NCI-H1092 treated with DMSO at 0.1 percent for 48 hours (cell line): ENCODE measurements at regions not wholly inside any gene's neighbourhood (a gene's known extent, or its start where the extent isn't known, plus 50 kb on each side); places are given as distances from the start of the nearest gene placed in this dataset.
A peak's percentile ranks its signal among the peaks of the same experiment; 100 is the strongest.

Experiments used
- DNase-seq: peaks from one replicate; lab custom pipeline; 2025; lab: John Stamatoyannopoulos, UW

DNA sequence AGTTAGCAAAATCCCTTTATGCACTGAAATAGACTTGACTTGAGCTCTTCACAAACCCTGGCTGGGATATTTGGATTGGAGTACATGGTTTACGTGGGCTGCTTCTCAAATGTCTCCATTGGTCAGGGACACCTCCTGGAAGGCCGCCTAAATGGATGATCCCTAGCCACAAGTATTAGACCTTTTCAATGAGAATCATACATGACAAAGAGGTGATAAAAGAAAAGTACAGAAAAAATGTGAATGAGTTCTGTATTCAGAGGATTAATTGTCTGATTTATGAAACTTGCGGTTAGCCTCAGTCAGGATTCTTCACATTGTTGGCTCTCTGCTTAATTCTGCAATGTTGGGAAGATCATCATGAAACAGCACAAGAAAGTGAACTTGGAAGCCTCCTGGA, 752.8 kb upstream of the ADAMTS16 start:
- no peak for DNase-seq

DNA sequence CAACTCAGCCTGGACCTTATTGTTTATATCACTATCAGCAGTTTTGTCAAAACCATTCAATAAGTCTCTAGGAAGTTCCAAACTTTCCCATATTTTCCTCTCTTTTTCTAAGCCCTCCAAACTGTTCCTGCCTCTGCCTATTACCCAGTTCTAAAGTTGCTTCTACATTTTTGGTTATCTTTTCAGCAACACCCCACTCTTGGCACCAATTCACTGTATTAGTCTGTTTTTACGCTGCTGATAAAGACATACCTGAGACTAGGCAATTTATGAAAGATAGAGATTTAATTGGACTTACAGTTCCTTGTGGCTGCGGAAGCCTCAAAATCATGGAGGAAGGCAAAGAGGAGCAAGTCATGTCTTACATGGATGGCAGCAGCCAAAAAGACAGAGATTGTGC, 744.4 kb upstream of the ADAMTS16 start:
- no peak for DNase-seq

DNA sequence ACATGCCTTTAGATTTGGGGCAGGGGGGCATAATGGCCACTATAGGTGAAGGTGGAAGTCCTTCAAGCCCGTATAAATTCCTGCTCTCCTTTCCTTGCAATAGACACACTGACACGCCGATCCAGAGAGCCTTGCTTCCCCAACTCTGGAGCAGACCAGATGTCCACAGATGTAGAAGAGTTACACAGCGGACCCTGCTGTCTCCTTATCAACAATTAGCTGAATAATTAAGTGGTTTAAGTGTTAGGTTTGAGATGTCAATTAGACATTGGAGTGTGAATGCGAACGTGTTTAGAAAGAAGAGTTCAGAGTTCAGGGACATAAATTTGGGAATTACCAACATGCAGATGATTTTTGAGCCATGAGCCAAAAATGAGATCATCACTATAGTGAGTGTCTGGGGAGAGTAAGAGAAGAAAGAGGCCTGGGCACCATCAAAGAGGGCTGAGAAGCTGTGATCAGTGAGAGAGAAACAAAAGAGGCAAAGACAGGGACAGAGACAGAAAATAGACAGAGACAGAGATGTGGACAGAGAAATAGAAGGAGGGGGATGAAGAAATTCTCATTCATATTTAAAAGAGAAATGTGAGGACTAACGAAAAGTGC, 734.4 kb upstream of the ADAMTS16 start:
- DNase-seq, result no peak

DNA sequence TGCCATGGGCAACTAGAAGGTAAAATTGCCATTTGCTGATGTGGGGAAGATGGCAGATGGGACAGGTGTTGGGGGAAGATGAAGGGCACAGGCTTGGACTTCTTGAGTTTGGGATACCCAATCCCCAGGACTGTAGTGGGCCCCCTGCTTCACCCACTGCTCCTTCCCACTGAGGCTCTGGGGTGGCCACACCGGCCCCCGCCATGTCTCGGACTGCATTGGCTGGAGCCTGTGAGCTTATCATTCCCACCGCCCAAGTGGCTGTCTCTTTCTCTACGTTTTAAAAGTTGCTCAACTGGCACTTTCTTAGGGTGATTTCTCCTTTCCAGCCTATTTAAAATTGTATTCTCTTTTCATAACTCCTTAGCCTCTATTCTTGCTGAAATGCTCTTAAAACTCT, 730.0 kb upstream of the ADAMTS16 start:
- no peak for DNase-seq

DNA sequence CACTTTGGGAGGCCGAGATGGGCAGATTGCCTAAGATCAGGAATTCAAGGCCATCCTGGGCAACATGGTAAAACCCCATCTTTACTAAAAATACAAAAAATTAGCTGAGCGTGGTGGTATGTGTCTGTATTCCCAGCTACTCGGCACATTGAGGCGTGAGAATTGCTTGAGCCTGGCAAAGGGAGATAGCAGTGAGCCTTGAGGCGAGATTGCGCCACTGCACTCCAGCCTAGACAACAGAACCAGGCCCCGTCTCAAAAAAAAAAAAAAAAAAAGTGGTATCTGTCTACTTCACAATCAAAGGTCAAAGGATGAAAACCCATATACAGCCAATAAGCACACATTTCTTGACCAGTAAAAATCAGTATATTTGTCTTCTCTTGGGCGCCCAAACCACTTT, 728.5 kb upstream of the ADAMTS16 start:
- no peak for DNase-seq

DNA sequence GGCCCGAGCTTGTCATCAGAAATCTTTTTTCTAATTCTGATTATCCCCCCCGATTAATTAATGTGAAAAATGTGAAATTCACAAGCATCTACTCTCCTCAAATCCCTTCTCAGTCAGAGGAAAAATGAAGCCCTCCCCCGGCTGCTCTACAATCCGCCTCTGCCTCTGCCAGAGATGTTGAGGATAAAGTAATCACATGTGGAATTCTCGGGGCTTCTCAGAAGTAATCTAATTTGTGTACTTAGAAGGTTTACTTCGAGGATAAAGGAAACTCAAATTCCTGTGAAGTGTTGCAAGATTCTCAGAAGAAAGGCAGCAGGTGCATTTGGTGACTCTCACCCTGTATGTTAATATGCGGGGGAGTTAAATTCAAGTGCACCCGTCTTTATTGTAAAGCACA, 726.1 kb upstream of the ADAMTS16 start:
- DNase-seq, result no peak

DNA sequence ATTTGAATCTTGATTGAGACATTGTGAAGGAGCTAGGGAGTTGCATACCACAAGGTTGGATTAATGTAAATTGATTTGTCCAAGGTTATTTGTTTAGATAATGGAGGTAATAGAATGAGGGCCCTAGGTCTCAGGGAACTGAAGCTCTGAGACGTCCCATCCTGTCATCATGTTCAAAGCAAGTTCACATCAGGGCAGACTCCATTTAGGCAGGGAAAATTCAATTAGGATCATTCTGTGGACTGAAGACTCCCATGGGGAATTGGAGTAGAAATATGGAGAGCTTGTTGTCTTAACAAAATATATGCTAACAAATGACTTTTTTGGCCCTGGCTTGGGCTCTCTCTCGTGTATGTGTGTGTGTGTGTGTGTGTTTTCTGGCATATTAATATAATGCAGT, 722.0 kb upstream of the ADAMTS16 start:
- no peak for DNase-seq

DNA sequence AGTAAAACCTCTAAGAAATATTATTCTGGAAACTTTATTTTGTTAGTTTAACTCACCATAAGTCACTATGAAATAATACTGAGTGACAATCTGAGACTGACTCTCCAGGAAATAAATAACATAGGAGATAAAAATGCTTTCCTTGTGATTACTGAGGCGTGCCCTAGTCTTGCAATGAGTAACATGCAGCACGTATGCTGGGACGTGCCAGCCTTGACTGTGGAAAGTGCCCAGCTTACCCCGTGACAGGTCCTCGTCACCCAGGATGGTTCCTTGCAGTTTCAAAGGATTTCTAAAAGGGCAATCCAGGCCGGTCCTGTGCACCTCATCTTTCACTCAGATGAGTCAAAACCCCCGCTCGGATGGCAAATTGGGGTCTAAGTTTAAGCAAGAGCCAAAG, 720.8 kb upstream of the ADAMTS16 start:
- no peak for DNase-seq

DNA sequence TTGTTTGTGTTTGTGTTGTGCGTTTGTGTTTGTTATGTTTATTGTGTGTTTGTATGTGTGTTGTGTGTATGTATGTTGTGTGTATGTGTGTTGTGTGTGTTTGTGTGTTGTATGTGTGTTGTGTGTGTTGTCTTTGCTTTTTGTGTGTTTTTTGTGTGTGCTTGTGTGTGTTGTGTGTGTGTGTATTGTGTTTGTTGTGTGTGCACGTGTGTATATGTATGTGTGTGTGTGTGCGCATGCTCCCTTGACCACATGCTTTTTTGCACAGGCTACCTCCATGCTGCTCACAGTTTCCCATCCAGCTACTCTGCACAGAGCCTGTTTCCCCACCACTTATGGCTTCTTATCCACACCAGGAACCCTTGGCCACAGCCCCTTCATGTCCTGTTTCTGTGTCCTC, 720.0 kb upstream of the ADAMTS16 start:
- no peak for DNase-seq

DNA sequence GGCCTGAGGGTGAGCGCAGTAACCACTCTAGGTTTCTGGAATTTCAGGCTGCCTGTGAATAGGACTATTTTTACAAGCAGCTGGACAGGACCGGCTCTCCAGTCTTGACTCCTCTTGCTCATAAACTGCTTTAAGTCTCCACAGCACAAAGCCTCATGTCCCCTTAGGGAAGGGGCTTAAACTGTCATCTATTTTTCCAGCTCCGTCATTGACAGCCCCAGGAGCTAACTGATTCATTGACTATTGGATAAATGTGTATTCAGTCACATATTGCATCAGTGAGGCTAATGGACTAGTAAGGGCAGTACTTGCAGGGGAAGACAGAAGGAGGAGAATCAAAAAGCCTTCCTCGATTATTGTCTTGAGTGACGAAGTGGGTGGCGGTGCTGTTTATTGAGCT, 719.4 kb upstream of the ADAMTS16 start:
- DNase-seq, result no peak

DNA sequence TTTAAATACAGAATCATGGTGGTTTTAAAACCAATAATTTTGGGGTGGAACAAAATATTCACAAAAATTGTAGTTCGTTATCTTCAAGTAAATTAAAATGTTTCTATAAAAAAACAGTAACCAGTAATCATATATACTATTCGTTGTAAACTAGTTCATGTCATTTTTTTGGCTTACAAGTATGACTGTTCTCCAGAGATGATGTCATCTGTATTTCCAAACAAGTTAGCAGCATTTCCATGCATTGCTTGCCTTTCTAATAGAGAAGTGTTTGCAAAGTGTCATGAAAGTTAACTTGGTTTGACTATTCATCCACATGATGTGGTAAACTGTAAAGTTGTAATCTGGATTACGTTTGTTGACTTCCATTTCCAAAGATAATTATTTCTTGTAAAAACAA, 717.9 kb upstream of the ADAMTS16 start:
- DNase-seq, result no peak

DNA sequence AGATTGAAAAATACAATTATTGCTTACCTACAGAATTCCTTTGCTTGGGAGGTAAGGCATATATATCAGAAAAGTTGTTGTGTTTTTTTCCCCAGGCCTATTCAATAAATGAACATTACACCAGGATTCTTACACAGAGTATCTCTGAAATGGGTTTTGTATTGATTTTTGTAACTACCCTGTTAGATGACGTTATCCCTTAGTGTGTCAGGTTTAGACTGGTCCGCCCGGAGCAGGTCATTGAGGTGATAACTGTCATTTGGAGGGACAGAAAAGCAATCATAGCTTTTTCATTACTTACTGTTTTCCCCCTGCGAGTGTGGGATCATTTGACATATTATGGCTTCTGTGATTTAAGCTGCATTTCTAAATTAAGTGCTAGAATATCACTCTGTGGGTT, 715.2 kb upstream of the ADAMTS16 start:
- no peak for DNase-seq

DNA sequence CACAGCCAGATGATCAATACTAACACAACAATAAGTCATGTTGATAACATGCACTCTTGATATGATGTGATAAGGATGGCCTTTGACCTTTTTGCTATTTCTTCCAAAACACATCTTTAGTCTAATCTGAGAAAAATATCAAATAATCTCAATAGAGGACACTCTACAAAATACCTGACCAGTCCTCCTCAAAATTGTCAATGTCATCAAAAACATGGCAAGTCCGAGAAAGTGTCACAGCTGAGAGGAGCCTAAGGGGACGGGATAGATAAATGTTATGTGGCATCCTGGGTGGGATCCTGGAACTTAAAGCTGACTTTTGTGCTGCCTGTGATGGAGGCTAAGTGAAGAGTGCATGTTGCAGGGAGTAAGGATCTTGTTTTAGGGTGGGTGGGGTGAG, 699.6 kb upstream of the ADAMTS16 start:
- DNase-seq, result no peak

DNA sequence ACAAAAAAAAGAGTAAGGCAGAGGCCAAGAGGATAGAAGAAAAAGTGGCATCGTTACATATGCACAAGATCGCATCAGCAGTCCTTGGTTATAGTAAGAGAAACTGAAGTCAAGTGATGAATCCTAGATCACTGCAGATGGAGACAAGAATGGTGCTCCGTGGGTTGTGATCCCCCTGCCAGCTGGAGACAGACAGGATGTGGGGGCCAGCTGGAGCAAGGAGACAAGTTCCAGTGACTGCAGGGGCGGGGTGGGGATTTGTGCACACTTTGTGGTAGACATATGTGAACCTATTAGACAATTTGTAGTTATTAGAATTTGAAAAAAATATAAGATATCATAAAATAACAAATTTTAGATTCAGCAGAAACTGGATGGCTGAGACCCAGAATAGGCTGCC, 697.9 kb upstream of the ADAMTS16 start:
- no peak for DNase-seq

DNA sequence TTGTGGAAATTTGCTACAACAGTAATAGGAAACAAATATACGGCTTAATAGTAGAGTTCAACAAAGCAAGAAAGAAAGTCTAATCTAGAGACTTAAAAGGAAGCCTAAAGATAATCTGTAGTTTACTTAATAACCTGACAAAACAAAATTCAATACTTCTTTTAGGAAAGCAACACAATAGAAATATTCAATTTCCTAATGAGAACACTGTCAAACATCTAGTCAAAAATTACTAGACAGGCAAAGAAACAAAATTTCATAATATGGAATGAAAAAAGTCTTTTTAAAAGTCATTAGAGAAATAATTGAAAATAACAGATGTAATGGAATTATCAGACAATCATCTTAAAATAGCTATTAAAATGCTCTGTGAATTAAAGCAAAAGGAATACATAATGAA, 692.5 kb upstream of the ADAMTS16 start:
- DNase-seq, result no peak

DNA sequence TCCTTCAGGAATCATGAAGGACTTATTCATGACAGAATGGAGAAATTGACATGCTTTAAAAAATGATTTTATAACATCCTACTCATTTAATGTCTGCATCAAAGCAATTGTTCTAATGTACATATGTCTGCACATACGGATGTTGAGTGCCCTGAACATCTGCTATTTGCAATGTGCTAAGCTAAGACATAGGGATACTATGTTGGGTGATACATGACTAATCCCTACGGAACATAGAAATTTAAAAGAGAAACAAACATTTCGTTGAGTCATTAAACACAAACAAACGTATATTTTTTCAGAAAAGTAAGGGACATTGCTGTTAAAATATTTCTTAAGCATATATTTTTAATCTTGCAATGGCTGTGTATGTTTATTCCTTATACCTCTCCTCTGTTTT, 686.5 kb upstream of the ADAMTS16 start:
- no peak for DNase-seq

DNA sequence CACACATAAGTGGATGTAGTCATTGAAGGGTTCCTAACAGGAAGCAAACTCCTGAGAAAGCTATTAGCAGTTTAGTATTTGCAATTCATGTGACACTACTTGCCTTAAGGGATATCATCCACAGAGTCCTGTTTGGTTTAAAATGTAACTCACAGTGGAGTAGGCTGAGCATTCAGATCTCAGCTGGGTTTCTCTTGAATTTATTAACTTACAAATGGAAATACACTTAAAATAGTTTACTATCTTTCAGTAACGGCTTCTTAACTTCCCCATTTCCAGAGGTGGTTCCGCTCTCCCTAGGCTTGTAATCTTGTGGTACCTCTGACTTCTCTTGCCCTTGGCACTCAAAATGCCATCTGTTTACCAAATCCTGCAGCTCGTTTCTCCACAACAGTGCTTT, 660.7 kb upstream of the ADAMTS16 start:
- no peak for DNase-seq

DNA sequence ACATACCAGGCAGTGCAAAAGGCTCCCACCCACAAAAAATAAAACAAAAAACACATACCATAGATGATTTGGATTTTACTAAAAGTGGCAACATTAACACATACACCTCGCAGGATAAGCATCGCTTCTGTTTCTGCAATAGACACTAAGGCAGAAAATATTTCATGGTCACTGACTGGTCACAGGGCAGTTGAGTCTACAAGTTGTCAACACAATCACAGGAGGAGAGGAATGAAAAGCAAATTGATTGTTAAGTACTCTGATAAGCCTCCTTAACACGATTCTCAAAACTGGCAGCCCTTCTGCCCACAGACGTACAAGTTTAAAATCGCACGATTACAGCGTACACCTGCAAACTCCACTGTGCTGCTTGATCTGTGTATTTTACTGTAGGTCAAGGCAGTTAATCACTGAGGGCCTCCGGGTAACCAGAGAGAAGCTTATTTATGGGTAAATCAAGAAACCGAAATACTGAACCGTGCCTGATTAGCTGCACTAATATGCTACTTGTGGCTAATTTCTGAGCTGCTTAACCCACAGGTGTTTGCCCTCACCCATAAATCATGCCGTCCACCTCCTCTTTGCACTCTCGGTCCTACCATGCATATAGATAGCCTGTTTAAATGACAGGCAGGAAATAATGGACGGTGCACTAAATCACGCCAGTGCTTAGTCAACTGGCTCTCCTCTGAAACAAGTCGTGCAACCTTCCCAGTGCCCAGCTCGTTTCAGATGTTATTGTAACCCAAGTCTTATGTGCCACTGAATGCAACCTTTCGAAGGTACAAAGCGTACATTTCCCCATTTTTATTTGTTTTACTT, 659.4 kb upstream of the ADAMTS16 start:
- no peak for DNase-seq

DNA sequence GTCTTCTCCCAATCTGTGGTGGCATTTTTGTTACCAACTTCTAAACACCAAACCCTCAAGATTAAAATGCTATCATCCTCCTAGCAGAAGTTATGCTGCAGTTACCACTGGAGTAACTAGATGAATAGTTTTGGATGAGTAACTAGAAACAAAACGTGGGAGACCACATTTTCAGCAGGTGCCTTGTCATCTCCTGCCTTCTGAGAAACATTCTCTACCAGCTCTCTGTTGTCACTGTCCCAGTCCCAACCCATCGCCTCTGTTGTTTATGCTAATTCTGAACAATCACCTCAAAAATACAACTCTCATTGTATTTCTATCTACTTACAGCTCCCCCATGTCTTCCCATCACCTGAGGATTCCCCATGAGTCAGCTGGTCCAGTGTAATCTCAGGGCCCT, 652.5 kb upstream of the ADAMTS16 start:
- DNase-seq, result no peak

DNA sequence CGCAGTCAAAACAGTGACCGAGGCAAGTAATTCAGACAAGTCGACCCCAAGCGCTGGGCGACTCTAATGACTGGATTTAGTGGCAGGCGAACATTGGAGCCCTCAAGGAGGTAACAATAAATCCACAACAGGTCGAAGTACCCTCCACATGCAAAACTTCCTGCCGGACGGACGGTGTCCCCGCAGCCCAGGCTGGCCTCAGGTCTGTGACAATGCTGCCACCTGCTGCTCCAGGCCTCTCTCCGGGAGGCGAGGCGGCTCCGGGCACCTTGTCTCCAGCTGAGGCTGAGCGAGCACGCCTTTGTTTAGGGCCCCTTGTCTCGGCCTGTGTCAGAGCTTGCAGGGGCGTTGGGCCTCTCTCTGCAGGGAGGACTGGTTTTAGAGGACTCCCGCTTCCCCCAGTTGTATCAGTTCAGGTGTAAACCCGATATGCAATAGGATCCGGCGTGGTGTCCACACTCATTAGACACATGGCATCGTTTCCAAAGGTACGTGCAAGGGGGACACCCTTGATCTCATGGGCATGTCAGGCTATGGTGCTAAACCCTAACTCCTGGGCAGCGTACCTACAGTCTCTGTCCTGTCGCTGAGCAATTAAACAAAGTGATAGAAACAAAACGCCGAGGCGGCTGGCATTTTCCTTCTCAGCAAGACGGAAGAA, 628.0 kb upstream of the ADAMTS16 start:
- DNase-seq, result peak; percentile 17

DNA sequence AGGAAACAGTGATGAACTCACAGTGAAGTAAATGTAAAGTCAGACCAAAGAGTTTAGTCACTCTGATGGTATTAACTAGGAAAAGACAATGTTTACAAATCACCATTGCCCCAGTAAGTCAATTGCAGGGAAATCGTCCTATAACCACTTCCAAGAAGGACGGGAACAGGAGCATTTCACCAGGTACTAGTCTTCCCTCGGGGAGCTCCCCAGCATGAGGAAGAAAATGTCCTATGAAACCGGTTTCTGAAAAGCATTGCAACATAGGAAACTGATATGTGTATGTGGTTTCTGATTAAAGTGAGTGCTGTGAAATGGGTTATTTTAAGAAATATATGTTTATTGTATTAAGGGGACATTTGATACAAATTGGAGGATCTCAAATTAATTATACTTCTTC, 626.7 kb upstream of the ADAMTS16 start:
- DNase-seq, result no peak

DNA sequence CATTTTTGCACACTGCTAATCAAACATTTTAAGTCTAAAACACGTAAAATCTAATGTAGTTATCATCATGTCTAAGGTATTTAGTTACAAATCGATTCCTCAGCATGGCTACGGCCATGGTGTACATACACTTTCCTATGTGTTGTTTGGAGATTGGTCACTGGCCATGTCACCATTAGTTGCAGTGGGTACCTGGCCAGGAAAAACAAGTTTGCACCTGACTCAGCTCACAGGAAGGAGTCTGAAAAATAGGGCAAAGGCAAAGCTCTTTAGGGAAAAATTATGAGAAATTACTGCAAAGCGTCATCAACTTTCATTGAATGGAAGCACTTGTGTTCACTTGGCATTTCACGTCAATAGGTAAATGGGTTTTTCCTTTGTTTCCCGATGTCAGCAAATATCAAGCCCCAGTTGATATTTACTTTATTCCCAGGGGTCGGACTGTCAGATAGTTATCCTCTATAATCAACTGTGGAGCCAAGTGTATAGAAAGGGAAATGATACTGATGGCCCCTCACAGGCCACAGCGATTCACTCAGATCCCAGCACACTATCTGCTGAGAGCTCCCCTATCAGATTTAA, 626.0 kb upstream of the ADAMTS16 start:
- no peak for DNase-seq
